Kasumi-1 (cell line): ENCODE measurements at regions not wholly inside any gene's neighbourhood (a gene's known extent, or its start where the extent isn't known, plus 50 kb on each side); places are given as distances from the start of the nearest gene placed in this dataset.

Source experiments
- DNase-seq, 2 experiments: peaks; one replicate each; lab custom pipeline; 2025; lab: John Stamatoyannopoulos, UW

GRCh38 chr3:10738688-10739372 lies 77.2 kb upstream of the SLC6A11 start:
- peak; percentile 74 for DNase-seq

- DNase-seq: no peak
Measured at GRCh38 chr3:10740954-10741353, 75.1 kb upstream of the SLC6A11 start.

GRCh38 chr3:10741891-10742671 lies 73.9 kb upstream of the SLC6A11 start:
- DNase-seq: no peak

GRCh38 chr3:10743366-10744097 lies 72.5 kb upstream of the SLC6A11 start:
- DNase-seq: no peak

GRCh38 chr3:10744098-10744465 lies 71.9 kb upstream of the SLC6A11 start:
- DNase-seq: no peak

- DNase-seq: no peak
Measured at GRCh38 chr3:10745392-10745791, 70.6 kb upstream of the SLC6A11 start.

- DNase-seq: no peak
Measured at GRCh38 chr3:10746001-10746400, 70.0 kb upstream of the SLC6A11 start.

- no peak for DNase-seq
Measured at GRCh38 chr3:10746684-10747083, 69.3 kb upstream of the SLC6A11 start.

GRCh38 chr3:10747341-10747740 lies 68.7 kb upstream of the SLC6A11 start:
- no peak for DNase-seq

GRCh38 chr3:10748040-10748439 lies 68.0 kb upstream of the SLC6A11 start:
- DNase-seq: no peak

- peak; percentile 15 to 60 for DNase-seq
Measured at GRCh38 chr3:10753964-10754363, 62.1 kb upstream of the SLC6A11 start.

GRCh38 chr3:10756546-10756945 lies 59.5 kb upstream of the SLC6A11 start:
- no peak for DNase-seq

GRCh38 chr3:10757021-10757820 lies 58.8 kb upstream of the SLC6A11 start:
- no peak for DNase-seq

GRCh38 chr3:10757821-10758130 lies 58.3 kb upstream of the SLC6A11 start:
- no peak for DNase-seq

GRCh38 chr3:10758304-10759037 lies 57.6 kb upstream of the SLC6A11 start:
- DNase-seq: peak; percentile 82 to 83

GRCh38 chr3:10759495-10759894 lies 56.5 kb upstream of the SLC6A11 start:
- DNase-seq: no peak

- no peak for DNase-seq
Measured at GRCh38 chr3:10760199-10760598, 55.8 kb upstream of the SLC6A11 start.

- no peak for DNase-seq
Measured at GRCh38 chr3:10761583-10761982, 54.4 kb upstream of the SLC6A11 start.

GRCh38 chr3:10762116-10762515 lies 53.9 kb upstream of the SLC6A11 start:
- DNase-seq: no peak

GRCh38 chr3:10762611-10763247 lies 53.3 kb upstream of the SLC6A11 start:
- no peak for DNase-seq

GRCh38 chr3:10763248-10763620 lies 52.8 kb upstream of the SLC6A11 start:
- no peak for DNase-seq
